ENCODE measurements at regions not wholly inside any gene's neighbourhood (a gene's known extent, or its start where the extent isn't known, plus 50 kb on each side); places are given as distances from the start of the nearest gene placed in this dataset.

DNA sequence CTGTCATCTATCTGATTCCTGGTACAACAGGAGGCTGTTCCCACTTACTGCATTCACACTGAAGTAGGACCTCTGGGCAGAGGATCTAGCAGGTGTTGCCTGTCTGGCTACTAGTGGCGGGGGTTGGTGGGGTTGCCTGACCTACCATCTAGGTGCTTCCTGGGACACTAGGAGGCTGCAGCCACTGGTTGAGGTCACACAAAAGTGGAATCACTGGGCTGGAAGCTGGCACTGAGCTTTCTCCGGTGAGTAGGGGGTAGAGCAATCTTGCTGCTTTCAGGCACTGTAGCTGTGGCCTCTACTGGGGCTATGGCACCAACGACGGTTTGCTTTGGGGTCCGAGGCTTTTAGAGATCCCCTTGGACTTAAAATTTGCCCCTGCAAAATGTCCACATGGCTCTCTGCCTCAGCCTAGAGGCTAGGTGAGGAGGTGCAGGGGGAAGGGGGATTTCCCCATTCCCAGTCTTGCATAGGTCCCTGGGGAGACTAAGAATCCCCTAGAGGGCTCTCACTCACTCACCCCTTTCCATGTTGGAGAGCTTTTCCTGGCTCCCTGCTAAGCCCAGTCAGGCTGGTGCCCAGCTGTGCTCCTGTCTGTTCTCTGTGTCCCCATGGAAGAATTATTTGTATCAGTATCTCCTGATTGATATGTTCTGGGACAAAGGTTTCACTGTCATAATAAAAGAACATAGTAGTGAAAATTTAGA, 397.7 kb upstream of the EPHA6 start:
- peaks cover 4% of the 10 kb centered on the region for H3K9me3 ChIP-seq (ENCODE audit: low read length)
- no peak overlapping the region for H3K4me3 ChIP-seq (ENCODE audit: low read length)
- DNase-seq: no peak
- CTCF ChIA-PET: no interaction called here
- no peak overlapping the region for H3K27ac Mint-ChIP-seq
- H3K27ac ChIP-seq (ENCODE audit: low read depth, low read length): no peak overlapping the region
- no peak overlapping the region for H3K4me3 Mint-ChIP-seq
- POLR2A ChIA-PET: no interaction called here
- no peaks in the 10 kb centered on the region for H3K36me3 Mint-ChIP-seq
- H3K9me3 Mint-ChIP-seq: peaks cover 0 to 10% (median 6%) of the 10 kb centered on the region in 5 donors
- H3K27me3 ChIP-seq (ENCODE audit: insufficient read depth, low read length, poor library complexity, severe bottlenecking): no peaks in the 10 kb centered on the region
- no peaks in the 10 kb centered on the region for H3K4me1 Mint-ChIP-seq
- no peaks in the 10 kb centered on the region for H3K4me1 ChIP-seq (ENCODE audit: insufficient read depth, low read length)
- no peaks in the 10 kb centered on the region for H3K36me3 ChIP-seq (ENCODE audit: insufficient read depth, low read length)
- peaks cover 0 to 2% of the 10 kb centered on the region in 2 donors for H3K27me3 Mint-ChIP-seq

GRCh38 chr3:96428097-96428496, 386.3 kb upstream of the EPHA6 start:
- H3K4me1 ChIP-seq (ENCODE audit: insufficient read depth, low read length): no peaks in the 10 kb centered on the region
- CTCF ChIA-PET: no interaction called here
- Mint-ChIP-seq H3K9me3 (peaks cover 2 to 10% (median 5%) of the 10 kb centered on the region in 5 donors), H3K27me3 (no peaks in the 10 kb centered on the region), H3K4me3 (no peak overlapping the region), H3K27ac (no peak overlapping the region), H3K36me3 (no peaks in the 10 kb centered on the region), H3K4me1 (no peaks in the 10 kb centered on the region)
- no peak for DNase-seq
- no peaks in the 10 kb centered on the region for H3K36me3 ChIP-seq (ENCODE audit: insufficient read depth, low read length)
- H3K9me3 ChIP-seq (ENCODE audit: low read length): no peaks in the 10 kb centered on the region
- no peak overlapping the region for H3K4me3 ChIP-seq (ENCODE audit: low read length)
- POLR2A ChIA-PET: no interaction called here
- no peak overlapping the region for H3K27ac ChIP-seq (ENCODE audit: low read depth, low read length)
- H3K27me3 ChIP-seq (ENCODE audit: insufficient read depth, low read length, poor library complexity, severe bottlenecking): no peaks in the 10 kb centered on the region

- H3K4me1 ChIP-seq (ENCODE audit: insufficient read depth, low read length): no peaks in the 10 kb centered on the region
- H3K36me3 Mint-ChIP-seq: no peaks in the 10 kb centered on the region
- DNase-seq: no peak
- POLR2A ChIA-PET: no interaction called here
- peaks cover 0 to 10% (median 5%) of the 10 kb centered on the region in 5 donors for H3K9me3 Mint-ChIP-seq
- H3K4me1 Mint-ChIP-seq: no peaks in the 10 kb centered on the region
- CTCF ChIA-PET: no interaction called here
- H3K27ac Mint-ChIP-seq: no peak overlapping the region
- H3K27ac ChIP-seq (ENCODE audit: low read depth, low read length): no peak overlapping the region
- no peak overlapping the region for H3K4me3 ChIP-seq (ENCODE audit: low read length)
- no peaks in the 10 kb centered on the region for H3K27me3 ChIP-seq (ENCODE audit: insufficient read depth, low read length, poor library complexity, severe bottlenecking)
- no peak overlapping the region for H3K4me3 Mint-ChIP-seq
- no peaks in the 10 kb centered on the region for H3K36me3 ChIP-seq (ENCODE audit: insufficient read depth, low read length)
- H3K9me3 ChIP-seq (ENCODE audit: low read length): no peaks in the 10 kb centered on the region
- H3K27me3 Mint-ChIP-seq: no peaks in the 10 kb centered on the region
Measured at GRCh38 chr3:96430079-96430478, 384.3 kb upstream of the EPHA6 start.

- POLR2A ChIA-PET: no interaction called here
- no peak overlapping the region for H3K4me3 Mint-ChIP-seq
- H3K27me3 ChIP-seq (ENCODE audit: insufficient read depth, low read length, poor library complexity, severe bottlenecking): no peaks in the 10 kb centered on the region
- no peaks in the 10 kb centered on the region for H3K36me3 ChIP-seq (ENCODE audit: insufficient read depth, low read length)
- DNase-seq: no peak
- H3K27ac ChIP-seq (ENCODE audit: low read depth, low read length): no peak overlapping the region
- H3K36me3 Mint-ChIP-seq: no peaks in the 10 kb centered on the region
- H3K9me3 Mint-ChIP-seq: peaks cover under 1 to 13% (median 4%) of the 10 kb centered on the region in 5 donors
- CTCF ChIA-PET: no interaction called here
- no peak overlapping the region for H3K27ac Mint-ChIP-seq
- no peaks in the 10 kb centered on the region for H3K4me1 ChIP-seq (ENCODE audit: insufficient read depth, low read length)
- no peaks in the 10 kb centered on the region for H3K9me3 ChIP-seq (ENCODE audit: low read length)
- no peak overlapping the region for H3K4me3 ChIP-seq (ENCODE audit: low read length)
- H3K4me1 Mint-ChIP-seq: no peaks in the 10 kb centered on the region
- no peaks in the 10 kb centered on the region for H3K27me3 Mint-ChIP-seq
Measured at GRCh38 chr3:96434651-96435050, 379.7 kb upstream of the EPHA6 start.

GRCh38 chr3:96449346-96449745, 365.0 kb upstream of the EPHA6 start:
- H3K27ac ChIP-seq (ENCODE audit: low read depth, low read length): no peak overlapping the region
- H3K36me3 Mint-ChIP-seq: no peaks in the 10 kb centered on the region
- CTCF ChIA-PET: no interaction called here

GRCh38 chr3:96449803-96450202, 364.6 kb upstream of the EPHA6 start:
- Mint-ChIP-seq H3K36me3 (no peaks in the 10 kb centered on the region), H3K4me1 (no peaks in the 10 kb centered on the region), H3K27ac (no peak overlapping the region), H3K4me3 (no peak overlapping the region), H3K9me3 (peaks cover 0 to 7% (median 5%) of the 10 kb centered on the region in 5 donors), H3K27me3 (no peaks in the 10 kb centered on the region)
- no peaks in the 10 kb centered on the region for H3K36me3 ChIP-seq (ENCODE audit: insufficient read depth, low read length)
- H3K4me3 ChIP-seq (ENCODE audit: low read length): no peak overlapping the region
- no peak for DNase-seq
- no peaks in the 10 kb centered on the region for H3K27me3 ChIP-seq (ENCODE audit: insufficient read depth, low read length, poor library complexity, severe bottlenecking)
- ChIA-PET POLR2A (no interaction called here), CTCF (no interaction called here)
- H3K4me1 ChIP-seq (ENCODE audit: insufficient read depth, low read length): no peaks in the 10 kb centered on the region
- H3K27ac ChIP-seq (ENCODE audit: low read depth, low read length): no peak overlapping the region
- no peaks in the 10 kb centered on the region for H3K9me3 ChIP-seq (ENCODE audit: low read length)

More at GRCh38 chr3:96449346-96449745, 365.0 kb upstream of the EPHA6 start:
- Histone ChIP-seq H3K27me3 (ENCODE audit: insufficient read depth, low read length, poor library complexity, severe bottlenecking) (no peaks in the 10 kb centered on the region), H3K9me3 (ENCODE audit: low read length) (no peaks in the 10 kb centered on the region), H3K36me3 (ENCODE audit: insufficient read depth, low read length) (no peaks in the 10 kb centered on the region), H3K4me3 (ENCODE audit: low read length) (no peak overlapping the region), H3K4me1 (ENCODE audit: insufficient read depth, low read length) (no peaks in the 10 kb centered on the region)
- Mint-ChIP-seq H3K27ac (no peak overlapping the region), H3K27me3 (no peaks in the 10 kb centered on the region), H3K4me3 (no peak overlapping the region), H3K9me3 (peaks cover 0 to 6% (median 5%) of the 10 kb centered on the region in 5 donors), H3K4me1 (no peaks in the 10 kb centered on the region)
- POLR2A ChIA-PET: no interaction called here
- no peak for DNase-seq

- H3K36me3 Mint-ChIP-seq: no peaks in the 10 kb centered on the region
- Histone ChIP-seq H3K4me3 (ENCODE audit: low read length) (no peak overlapping the region), H3K27me3 (ENCODE audit: insufficient read depth, low read length, poor library complexity, severe bottlenecking) (no peaks in the 10 kb centered on the region), H3K36me3 (ENCODE audit: insufficient read depth, low read length) (no peaks in the 10 kb centered on the region), H3K4me1 (ENCODE audit: insufficient read depth, low read length) (no peaks in the 10 kb centered on the region), H3K9me3 (ENCODE audit: low read length) (no peaks in the 10 kb centered on the region), H3K27ac (ENCODE audit: low read depth, low read length) (no peak overlapping the region)
- ChIA-PET POLR2A (no interaction called here), CTCF (no interaction called here)
- H3K4me3 Mint-ChIP-seq: no peak overlapping the region
- no peaks in the 10 kb centered on the region for H3K4me1 Mint-ChIP-seq
- H3K9me3 Mint-ChIP-seq: peaks cover 3 to 14% (median 6%) of the 10 kb centered on the region in 5 donors
- DNase-seq: no peak
- H3K27me3 Mint-ChIP-seq: no peaks in the 10 kb centered on the region
- no peak overlapping the region for H3K27ac Mint-ChIP-seq
Measured at GRCh38 chr3:96450699-96451098, 363.7 kb upstream of the EPHA6 start.

GRCh38 chr3:96465521-96465920, 348.9 kb upstream of the EPHA6 start:
- no peak for DNase-seq
- H3K36me3 Mint-ChIP-seq: no peaks in the 10 kb centered on the region
- no peak overlapping the region for H3K4me3 Mint-ChIP-seq
- Histone ChIP-seq H3K27ac (ENCODE audit: low read depth, low read length) (no peak overlapping the region), H3K9me3 (ENCODE audit: low read length) (no peaks in the 10 kb centered on the region), H3K27me3 (ENCODE audit: insufficient read depth, low read length, poor library complexity, severe bottlenecking) (no peaks in the 10 kb centered on the region), H3K4me1 (ENCODE audit: insufficient read depth, low read length) (no peaks in the 10 kb centered on the region), H3K4me3 (ENCODE audit: low read length) (no peak overlapping the region), H3K36me3 (ENCODE audit: insufficient read depth, low read length) (no peaks in the 10 kb centered on the region)
- H3K4me1 Mint-ChIP-seq: no peaks in the 10 kb centered on the region
- ChIA-PET POLR2A (no interaction called here), CTCF (no interaction called here)
- no peak overlapping the region for H3K27ac Mint-ChIP-seq
- no peaks in the 10 kb centered on the region for H3K27me3 Mint-ChIP-seq
- peaks cover 0 to 11% (median 2%) of the 10 kb centered on the region in 5 donors for H3K9me3 Mint-ChIP-seq

- Histone ChIP-seq H3K27me3 (ENCODE audit: insufficient read depth, low read length, poor library complexity, severe bottlenecking) (no peaks in the 10 kb centered on the region), H3K4me1 (ENCODE audit: insufficient read depth, low read length) (no peaks in the 10 kb centered on the region), H3K27ac (ENCODE audit: low read depth, low read length) (no peak overlapping the region), H3K36me3 (ENCODE audit: insufficient read depth, low read length) (no peaks in the 10 kb centered on the region), H3K9me3 (ENCODE audit: low read length) (no peaks in the 10 kb centered on the region), H3K4me3 (ENCODE audit: low read length) (no peak overlapping the region)
- DNase-seq: no peak
- Mint-ChIP-seq H3K9me3 (peaks cover 0 to 11% (median 2%) of the 10 kb centered on the region in 5 donors), H3K27ac (no peak overlapping the region), H3K4me1 (no peaks in the 10 kb centered on the region), H3K27me3 (no peaks in the 10 kb centered on the region), H3K36me3 (no peaks in the 10 kb centered on the region), H3K4me3 (no peak overlapping the region)
- ChIA-PET POLR2A (no interaction called here), CTCF (no interaction called here)
Measured at GRCh38 chr3:96466441-96466840, 348.0 kb upstream of the EPHA6 start.

Data from CD8-positive, alpha-beta memory T cell (primary cell).